Body of pancreas (tissue), 4 donors: ENCODE measurements at regions not wholly inside any gene's neighbourhood (a gene's known extent, or its start where the extent isn't known, plus 50 kb on each side); places are given as distances from the start of the nearest gene placed in this dataset.

Experiments
- ATAC-seq: fragments of 150-250 bp; one replicate; pipeline ENCODE4 v1.9.1; 2016
- DNase-seq, 4 donors: peaks; one replicate each; pipeline ENCODE4 v3.0.0-alpha.2; 2019
- H3K27ac ChIP-seq, 4 donors: fragments of 200-600 bp; sonication (generic); 1 replicate in 3 of 4; 2 replicates in 1 of 4; pipeline versions ENCODE4 v1.5.1 to v1.6.1; 2016 to 2019; ENCODE audit warnings: mild to moderate bottlenecking in 1 of 4, mixed read lengths in 1 of 4, moderate library complexity in 1 of 4
- H3K27me3 ChIP-seq, 2 donors: fragments of 200-600 bp; sonication (generic); one replicate each; pipeline ENCODE4 v1.6.0; 2016; ENCODE audit warnings: mild to moderate bottlenecking in 1 of 2
- H3K36me3 ChIP-seq, 2 donors: fragments of 200-600 bp; sonication (generic); replicated peaks in 1 of 2; 2 replicates each; pipeline ENCODE4 v1.5.1; 2016; ENCODE audit warnings: low read depth in 2 of 2; ENCODE audit not compliant: insufficient read depth in 1 of 2
- H3K4me1 ChIP-seq: fragments of 200-600 bp; sonication (generic); one replicate; pipeline ENCODE4 v1.6.0; 2016
- H3K4me3 ChIP-seq, 2 donors: fragments of 200-600 bp; sonication (generic); 1 replicate in 1 of 2; 2 replicates in 1 of 2; pipeline ENCODE4 v1.5.1; 2016 to 2019
- H3K9me3 ChIP-seq, 3 donors: fragments of 200-600 bp; sonication (generic); 1 replicate in 2 of 3; 2 replicates in 1 of 3; pipeline ENCODE4 v1.5.1; 2016
- POLR2A ChIP-seq, 3 donors: fragments of 450-650 bp; IDR thresholded peaks; one replicate each; pipeline ENCODE4 v1.6.1; 2016; ENCODE audit warnings: antibody characterized with exemption in 3 of 3, mild to moderate bottlenecking in 2 of 3
- WGBS, 2 donors: methylation state at CpG; one replicate each; pipeline ENCODE4 v1.1.5; 2017; 5-methylcytosine and 5-hydroxymethylcytosine counted together
- intact Hi-C: fragments of 100-400 bp; cut with DNase I; formaldehyde crosslinking; loops from one replicate; pipeline ENCODE4 v1.15.1; 2023
- TF ChIP-seq, protein P1 (sequence below), 7 experiments: fragments of 450-650 bp in 4 of 7; fragments of 200-600 bp in 3 of 7; sonication (generic) in 3 of 7; IDR thresholded peaks; one replicate each; pipeline ENCODE4 v1.5.1; 2016 to 2019; ENCODE audit warnings: antibody characterized with exemption in 7 of 7

DNA sequence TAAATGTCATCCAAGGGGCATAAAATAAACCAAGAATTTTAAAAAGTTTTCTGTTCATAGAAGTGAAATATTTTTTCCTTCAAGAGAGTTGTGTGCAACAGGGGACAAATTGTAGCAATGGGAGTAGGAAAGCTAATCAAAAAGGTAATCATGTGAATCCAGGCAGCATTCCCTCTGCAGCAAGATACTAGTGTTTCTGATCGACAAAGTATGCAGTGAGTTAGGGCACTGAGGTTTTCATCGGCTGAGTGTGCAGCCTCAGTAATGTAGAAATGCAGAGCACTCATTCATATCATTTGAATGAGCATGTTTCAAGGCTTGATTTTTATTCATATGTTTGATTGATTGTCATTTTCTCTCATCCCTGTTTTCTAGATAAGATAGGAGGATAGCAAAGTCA lies 321.7 kb downstream of the PCDH7 start:
- no peaks in the 10 kb centered on the region for H3K27me3 ChIP-seq
- 38 to 42% methylated on average over 2 of the region's 2 CpGs for WGBS, 2 donors
- ATAC-seq, result no peak

DNA sequence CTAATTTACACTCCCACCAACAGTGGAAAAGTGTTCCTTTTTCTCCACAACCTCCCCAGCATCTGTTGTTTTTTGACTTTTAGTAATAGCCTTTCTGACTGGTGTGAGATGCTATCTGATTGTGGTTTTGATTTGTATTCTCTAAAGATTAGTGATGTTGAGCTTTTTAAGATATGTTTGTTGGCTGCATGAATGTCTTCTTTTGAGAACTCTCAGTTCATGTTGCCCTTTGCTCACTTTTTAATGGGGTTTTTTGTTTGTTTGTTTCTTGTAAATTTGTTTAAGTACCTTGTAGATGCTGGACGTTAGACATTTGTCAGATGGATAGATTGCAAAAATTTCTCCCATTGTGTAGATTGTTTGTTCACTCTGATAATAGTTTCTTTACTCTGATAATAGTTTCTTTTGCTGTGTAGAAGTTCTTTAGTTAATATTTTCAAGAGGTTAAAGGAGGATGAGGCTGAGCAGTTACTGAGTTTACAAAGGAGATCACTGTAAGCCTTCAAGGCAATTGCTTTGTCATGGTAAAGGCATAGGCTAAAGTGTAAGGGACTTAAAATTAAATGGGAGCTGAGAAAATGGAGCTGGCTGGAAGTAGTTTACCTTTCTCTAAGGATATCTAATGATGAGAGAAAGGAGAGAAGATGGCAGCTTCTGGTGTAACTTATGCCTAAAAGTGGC lies 323.4 kb downstream of the PCDH7 start:
- WGBS, 2 donors, result 16 to 24% methylated on average over 1 of the region's 1 CpG
- intact Hi-C loops, result no loop called here
- ATAC-seq (no peak), DNase-seq (no peak)
- no peaks in the 10 kb centered on the region for H3K4me1 ChIP-seq
- no peaks in the 10 kb centered on the region for H3K9me3 ChIP-seq
- no peaks in the 10 kb centered on the region for H3K36me3 ChIP-seq
- H3K27me3 ChIP-seq, result no peaks in the 10 kb centered on the region
- H3K27ac ChIP-seq, result no peak overlapping the region
- TF ChIP-seq, protein P1, sequence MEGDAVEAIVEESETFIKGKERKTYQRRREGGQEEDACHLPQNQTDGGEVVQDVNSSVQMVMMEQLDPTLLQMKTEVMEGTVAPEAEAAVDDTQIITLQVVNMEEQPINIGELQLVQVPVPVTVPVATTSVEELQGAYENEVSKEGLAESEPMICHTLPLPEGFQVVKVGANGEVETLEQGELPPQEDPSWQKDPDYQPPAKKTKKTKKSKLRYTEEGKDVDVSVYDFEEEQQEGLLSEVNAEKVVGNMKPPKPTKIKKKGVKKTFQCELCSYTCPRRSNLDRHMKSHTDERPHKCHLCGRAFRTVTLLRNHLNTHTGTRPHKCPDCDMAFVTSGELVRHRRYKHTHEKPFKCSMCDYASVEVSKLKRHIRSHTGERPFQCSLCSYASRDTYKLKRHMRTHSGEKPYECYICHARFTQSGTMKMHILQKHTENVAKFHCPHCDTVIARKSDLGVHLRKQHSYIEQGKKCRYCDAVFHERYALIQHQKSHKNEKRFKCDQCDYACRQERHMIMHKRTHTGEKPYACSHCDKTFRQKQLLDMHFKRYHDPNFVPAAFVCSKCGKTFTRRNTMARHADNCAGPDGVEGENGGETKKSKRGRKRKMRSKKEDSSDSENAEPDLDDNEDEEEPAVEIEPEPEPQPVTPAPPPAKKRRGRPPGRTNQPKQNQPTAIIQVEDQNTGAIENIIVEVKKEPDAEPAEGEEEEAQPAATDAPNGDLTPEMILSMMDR (IDR thresholded peaks at IDR 0.05), result no peak
- TF ChIP-seq POLR2A (IDR thresholded peaks at IDR 0.05), result no peak
- no peak overlapping the region for H3K4me3 ChIP-seq

More for the DNA sequence above, 321.7 kb downstream of the PCDH7 start:
- no peak for DNase-seq
- H3K9me3 ChIP-seq, result no peaks in the 10 kb centered on the region
- TF ChIP-seq, protein P1 (IDR thresholded peaks at IDR 0.05), result no peak
- no peak for TF ChIP-seq POLR2A (IDR thresholded peaks at IDR 0.05)
- H3K27ac ChIP-seq, result no peak overlapping the region
- no peak overlapping the region for H3K4me3 ChIP-seq
- H3K36me3 ChIP-seq, result no peaks in the 10 kb centered on the region
- no peaks in the 10 kb centered on the region for H3K4me1 ChIP-seq
- intact Hi-C loops, result no loop called here

GRCh38 chr4:31045151-31045550 lies 325.0 kb downstream of the PCDH7 start:
- Histone ChIP-seq H3K36me3 (no peaks in the 10 kb centered on the region), H3K4me3 (no peak overlapping the region), H3K27me3 (no peaks in the 10 kb centered on the region), H3K27ac (no peak overlapping the region), H3K4me1 (no peaks in the 10 kb centered on the region), H3K9me3 (no peaks in the 10 kb centered on the region)
- intact Hi-C loops, result no loop called here
- WGBS, 2 donors, result 30 to 39% methylated on average over 4 of the region's 4 CpGs
- TF ChIP-seq, protein P1 (IDR thresholded peaks at IDR 0.05), result no peak
- TF ChIP-seq POLR2A (IDR thresholded peaks at IDR 0.05), result no peak
- ATAC-seq (no peak), DNase-seq (no peak)

DNA sequence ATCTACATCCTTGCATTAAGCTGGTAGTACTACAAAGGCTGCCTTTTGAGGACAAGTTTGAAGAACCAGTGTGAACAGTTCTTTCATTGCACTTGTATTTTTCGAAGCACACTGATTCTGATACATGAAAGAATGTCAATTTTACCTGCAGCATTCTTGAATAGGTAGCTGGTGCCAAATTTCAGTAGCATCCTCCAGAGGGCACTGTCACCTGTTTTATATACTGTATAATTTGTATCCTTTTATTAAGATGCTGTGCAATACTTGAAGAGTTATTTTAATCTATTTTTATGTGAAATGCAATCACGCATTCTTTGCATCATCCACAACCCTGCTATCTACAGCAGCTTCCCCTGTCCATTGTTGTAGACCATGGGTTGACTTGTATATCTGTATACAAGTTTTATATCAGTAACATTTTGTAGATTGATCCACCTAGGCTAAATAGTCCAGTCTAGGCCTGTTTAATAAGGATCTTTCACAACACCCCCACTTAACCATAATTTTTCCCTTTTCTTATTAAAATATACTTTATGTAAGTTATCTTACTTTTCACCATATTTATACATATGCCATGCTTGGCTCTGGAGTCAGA lies 325.7 kb downstream of the PCDH7 start:
- no peaks in the 10 kb centered on the region for H3K36me3 ChIP-seq
- H3K4me1 ChIP-seq, result no peaks in the 10 kb centered on the region
- no peaks in the 10 kb centered on the region for H3K9me3 ChIP-seq
- DNase-seq, result peak; percentile 35 to 44 (median 43)
- H3K27me3 ChIP-seq, result no peaks in the 10 kb centered on the region
- WGBS, 2 donors, result 21 to 22% methylated on average over 2 of the region's 2 CpGs
- H3K27ac ChIP-seq, result no peak overlapping the region
- H3K4me3 ChIP-seq, result no peak overlapping the region
- intact Hi-C loops, result no loop called here
- no peak for ATAC-seq
- TF ChIP-seq POLR2A (IDR thresholded peaks at IDR 0.05), result no peak
- TF ChIP-seq, protein P1 (IDR thresholded peaks at IDR 0.05), result peak in 6 of 7 experiments; percentile 36 to 60 (median 44)

- no peak overlapping the region for H3K27ac ChIP-seq
- no peaks in the 10 kb centered on the region for H3K9me3 ChIP-seq
- H3K4me3 ChIP-seq, result no peak overlapping the region
- no peaks in the 10 kb centered on the region for H3K27me3 ChIP-seq
- no peaks in the 10 kb centered on the region for H3K36me3 ChIP-seq
- TF ChIP-seq POLR2A (IDR thresholded peaks at IDR 0.05), result no peak
- TF ChIP-seq, protein P1 (IDR thresholded peaks at IDR 0.05), result no peak
- DNase-seq (no peak), ATAC-seq (no peak)
- intact Hi-C loops, result no loop called here
- no peaks in the 10 kb centered on the region for H3K4me1 ChIP-seq
Measured at GRCh38 chr4:31051151-31051550, 331.0 kb downstream of the PCDH7 start.
